Epithelial cell of proximal tubule (primary cell): ENCODE measurements at regions not wholly inside any gene's neighbourhood (a gene's known extent, or its start where the extent isn't known, plus 50 kb on each side); places are given as distances from the start of the nearest gene placed in this dataset.

Experiments
- DNase-seq: peaks from one replicate; pipeline ENCODE4 v3.0.0-alpha.2; 2011; ENCODE audit warnings: low read depth
- H3K4me3 ChIP-seq: 2 replicates; pipeline ENCODE4 v1.5.1; 2011; ENCODE audit warnings: low read depth, mild to moderate bottlenecking, low read length
- CTCF ChIP-seq: conservative IDR thresholded peaks from 2 replicates; pipeline ENCODE4 v1.5.1; 2012; ENCODE audit warnings: low read depth, mild to moderate bottlenecking, low read length

- DNase-seq, result no peak
- no peak for TF ChIP-seq CTCF
- H3K4me3 ChIP-seq, result no peak overlapping the region
These were observed 429.6 kb downstream of the EPM2A start for GRCh38 chr6:145305670-145306069.

GRCh38 chr6:145306489-145306888, 428.8 kb downstream of the EPM2A start:
- DNase-seq, result no peak
- no peak for TF ChIP-seq CTCF
- H3K4me3 ChIP-seq, result no peak overlapping the region

GRCh38 chr6:145309842-145310535, 425.3 kb downstream of the EPM2A start:
- TF ChIP-seq CTCF, result no peak
- no peak for DNase-seq
- H3K4me3 ChIP-seq, result no peak overlapping the region

GRCh38 chr6:145312481-145312880, 422.8 kb downstream of the EPM2A start:
- no peak overlapping the region for H3K4me3 ChIP-seq
- TF ChIP-seq CTCF, result no peak
- no peak for DNase-seq

- peak; percentile 35 for DNase-seq
- TF ChIP-seq CTCF, result no peak
- no peak overlapping the region for H3K4me3 ChIP-seq
These were observed 422.1 kb downstream of the EPM2A start for GRCh38 chr6:145313041-145313855.

GRCh38 chr6:145315982-145316600, 419.2 kb downstream of the EPM2A start:
- no peak for DNase-seq
- TF ChIP-seq CTCF, result no peak
- H3K4me3 ChIP-seq, result no peak overlapping the region
